ENCODE measurements at regions not wholly inside any gene's neighbourhood (a gene's known extent, or its start where the extent isn't known, plus 50 kb on each side); places are given as distances from the start of the nearest gene placed in this dataset.

GRCh38 chr9:73269430-73270101 is 117.9 kb downstream of the ANXA1 start:
- TF ChIP-seq CTCF (IDR thresholded peaks at IDR 0.05; ENCODE audit: insufficient read depth, low read depth, low read length, missing control alignments) = no peak
- DNase-seq (ENCODE audit: low read depth) = peak; percentile 31
- H3K4me3 ChIP-seq (ENCODE audit: low read depth, low read length) = no peak overlapping the region

GRCh38 chr9:73270967-73271721 is 119.5 kb downstream of the ANXA1 start:
- TF ChIP-seq CTCF (IDR thresholded peaks at IDR 0.05; ENCODE audit: insufficient read depth, low read depth, low read length, missing control alignments) = no peak
- DNase-seq (ENCODE audit: low read depth) = no peak
- no peak overlapping the region for H3K4me3 ChIP-seq (ENCODE audit: low read depth, low read length)

- no peak for TF ChIP-seq CTCF (IDR thresholded peaks at IDR 0.05; ENCODE audit: insufficient read depth, low read depth, low read length, missing control alignments)
- no peak overlapping the region for H3K4me3 ChIP-seq (ENCODE audit: low read depth, low read length)
- DNase-seq (ENCODE audit: low read depth) = no peak
Measured at GRCh38 chr9:73280113-73280512, 128.4 kb downstream of the ANXA1 start.

GRCh38 chr9:73284377-73284776 is 132.7 kb downstream of the ANXA1 start:
- no peak for DNase-seq (ENCODE audit: low read depth)
- no peak for TF ChIP-seq CTCF (IDR thresholded peaks at IDR 0.05; ENCODE audit: insufficient read depth, low read depth, low read length, missing control alignments)
- H3K4me3 ChIP-seq (ENCODE audit: low read depth, low read length) = no peak overlapping the region

GRCh38 chr9:73294336-73294735 is 142.7 kb downstream of the ANXA1 start:
- no peak overlapping the region for H3K4me3 ChIP-seq (ENCODE audit: low read depth, low read length)
- TF ChIP-seq CTCF (IDR thresholded peaks at IDR 0.05; ENCODE audit: insufficient read depth, low read depth, low read length, missing control alignments) = no peak
- DNase-seq (ENCODE audit: low read depth) = no peak

GRCh38 chr9:73325983-73326382 is 174.3 kb downstream of the ANXA1 start:
- no peak for TF ChIP-seq CTCF (IDR thresholded peaks at IDR 0.05; ENCODE audit: insufficient read depth, low read depth, low read length, missing control alignments)
- no peak overlapping the region for H3K4me3 ChIP-seq (ENCODE audit: low read depth, low read length)
- no peak for DNase-seq (ENCODE audit: low read depth)
